Peyer's patch (tissue), 4 donors: ENCODE measurements at regions not wholly inside any gene's neighbourhood (a gene's known extent, or its start where the extent isn't known, plus 50 kb on each side); places are given as distances from the start of the nearest gene placed in this dataset.

Experiments
- DNase-seq, 3 donors: peaks; one replicate each; pipeline ENCODE4 v3.0.0-alpha.2; 2017 to 2019
- H3K27ac ChIP-seq, 4 donors: fragments of 200-600 bp; sonication (generic); one replicate each; pipeline ENCODE4 v1.5.1; 2016 to 2019
- H3K27me3 ChIP-seq, 2 donors: fragments of 200-600 bp; sonication (generic); one replicate each; pipeline ENCODE4 v1.5.1; 2019
- H3K36me3 ChIP-seq, 3 donors: fragments of 200-600 bp; sonication (generic); one replicate each; pipeline ENCODE4 v1.5.1; 2016 to 2019
- H3K4me1 ChIP-seq, 4 donors: fragments of 200-600 bp; sonication (generic); one replicate each; pipeline ENCODE4 v1.5.1; 2016 to 2019
- H3K4me3 ChIP-seq, 4 donors: fragments of 200-600 bp; sonication (generic); 1 replicate in 3 of 4; 2 replicates in 1 of 4; pipeline ENCODE4 v1.5.1; 2016 to 2019; ENCODE audit warnings: mild to moderate bottlenecking in 1 of 4
- H3K9me3 ChIP-seq, 4 donors: fragments of 200-600 bp; sonication (generic); one replicate each; pipeline ENCODE4 v1.5.1; 2016 to 2019; ENCODE audit warnings: mild to moderate bottlenecking in 1 of 4
- POLR2A ChIP-seq, 2 donors: fragments of 450-650 bp; IDR thresholded peaks; one replicate each; pipeline ENCODE4 v1.5.1; 2017; ENCODE audit warnings: antibody characterized with exemption in 2 of 2, mild to moderate bottlenecking in 2 of 2, moderate library complexity in 2 of 2
- TF ChIP-seq, protein P1 (sequence below), 6 experiments: fragments of 450-650 bp in 4 of 6; fragments of 200-600 bp in 2 of 6; sonication (generic) in 1 of 6; IDR thresholded peaks; one replicate each; pipeline ENCODE4 v1.5.1; 2017 to 2019; ENCODE audit warnings: antibody characterized with exemption in 6 of 6, mild to moderate bottlenecking in 3 of 6, moderate library complexity in 1 of 6

GRCh38 chr7:109377076-109377884, 807.6 kb downstream of the DNAJB9 start:
- H3K9me3 ChIP-seq, result no peaks in the 10 kb centered on the region
- DNase-seq, result no peak
- no peak overlapping the region for H3K4me3 ChIP-seq
- H3K27ac ChIP-seq, result no peak overlapping the region
- no peak for TF ChIP-seq POLR2A (IDR thresholded peaks at IDR 0.05)
- TF ChIP-seq, protein P1, sequence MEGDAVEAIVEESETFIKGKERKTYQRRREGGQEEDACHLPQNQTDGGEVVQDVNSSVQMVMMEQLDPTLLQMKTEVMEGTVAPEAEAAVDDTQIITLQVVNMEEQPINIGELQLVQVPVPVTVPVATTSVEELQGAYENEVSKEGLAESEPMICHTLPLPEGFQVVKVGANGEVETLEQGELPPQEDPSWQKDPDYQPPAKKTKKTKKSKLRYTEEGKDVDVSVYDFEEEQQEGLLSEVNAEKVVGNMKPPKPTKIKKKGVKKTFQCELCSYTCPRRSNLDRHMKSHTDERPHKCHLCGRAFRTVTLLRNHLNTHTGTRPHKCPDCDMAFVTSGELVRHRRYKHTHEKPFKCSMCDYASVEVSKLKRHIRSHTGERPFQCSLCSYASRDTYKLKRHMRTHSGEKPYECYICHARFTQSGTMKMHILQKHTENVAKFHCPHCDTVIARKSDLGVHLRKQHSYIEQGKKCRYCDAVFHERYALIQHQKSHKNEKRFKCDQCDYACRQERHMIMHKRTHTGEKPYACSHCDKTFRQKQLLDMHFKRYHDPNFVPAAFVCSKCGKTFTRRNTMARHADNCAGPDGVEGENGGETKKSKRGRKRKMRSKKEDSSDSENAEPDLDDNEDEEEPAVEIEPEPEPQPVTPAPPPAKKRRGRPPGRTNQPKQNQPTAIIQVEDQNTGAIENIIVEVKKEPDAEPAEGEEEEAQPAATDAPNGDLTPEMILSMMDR (IDR thresholded peaks at IDR 0.05), result no peak
- H3K36me3 ChIP-seq, result no peaks in the 10 kb centered on the region
- no peaks in the 10 kb centered on the region for H3K4me1 ChIP-seq
- no peaks in the 10 kb centered on the region for H3K27me3 ChIP-seq

DNA sequence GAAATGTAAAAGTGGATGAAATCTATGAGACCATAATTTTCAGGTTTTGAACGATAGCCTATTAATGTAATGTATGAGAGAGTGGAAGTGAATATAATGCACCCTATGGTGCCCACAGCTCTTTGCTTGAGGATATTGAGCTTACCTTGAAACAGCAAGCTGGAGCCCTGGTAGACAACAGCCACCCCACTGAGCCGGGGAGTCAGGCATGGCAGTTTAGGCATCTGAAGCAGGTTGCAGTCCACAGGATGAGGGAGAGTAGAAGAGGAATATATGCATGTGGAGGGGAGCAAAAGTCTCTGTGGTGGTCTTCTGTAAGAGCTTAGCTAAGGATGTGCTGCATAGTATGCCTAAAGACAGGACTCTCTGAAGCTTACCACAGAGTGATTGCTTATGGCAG, 817.3 kb downstream of the DNAJB9 start:
- Histone ChIP-seq H3K27me3 (no peaks in the 10 kb centered on the region), H3K4me1 (no peaks in the 10 kb centered on the region), H3K36me3 (no peaks in the 10 kb centered on the region), H3K9me3 (no peaks in the 10 kb centered on the region), H3K27ac (no peak overlapping the region), H3K4me3 (no peak overlapping the region)
- DNase-seq, result no peak
- TF ChIP-seq, protein P1 (IDR thresholded peaks at IDR 0.05), result no peak

DNA sequence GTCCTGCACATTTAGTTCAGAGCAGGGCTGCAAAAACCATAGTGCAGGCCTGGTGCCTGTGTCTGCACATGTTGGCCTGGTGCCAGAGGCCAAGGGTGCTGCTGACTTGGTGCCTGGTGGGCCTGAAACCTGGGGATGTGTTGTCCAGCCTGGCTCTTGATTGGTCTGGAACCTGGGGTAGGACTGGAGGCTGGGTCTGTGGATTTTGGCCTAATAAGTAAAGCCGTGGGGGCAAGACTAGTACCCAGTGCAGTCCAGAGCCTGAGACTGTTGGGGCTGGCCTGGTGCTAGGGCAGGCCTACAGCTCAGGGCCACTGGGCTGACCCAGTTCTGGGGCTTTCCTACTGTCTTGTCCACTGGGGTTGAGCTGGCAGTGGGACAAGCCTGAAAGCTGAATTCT, 817.9 kb downstream of the DNAJB9 start:
- Histone ChIP-seq H3K36me3 (no peaks in the 10 kb centered on the region), H3K4me3 (no peak overlapping the region), H3K27ac (no peak overlapping the region), H3K27me3 (no peaks in the 10 kb centered on the region), H3K4me1 (no peaks in the 10 kb centered on the region), H3K9me3 (no peaks in the 10 kb centered on the region)
- peak in 1 of 3 donors; percentile 16 for DNase-seq
- TF ChIP-seq POLR2A (IDR thresholded peaks at IDR 0.05), result no peak
- TF ChIP-seq, protein P1 (IDR thresholded peaks at IDR 0.05), result no peak

DNA sequence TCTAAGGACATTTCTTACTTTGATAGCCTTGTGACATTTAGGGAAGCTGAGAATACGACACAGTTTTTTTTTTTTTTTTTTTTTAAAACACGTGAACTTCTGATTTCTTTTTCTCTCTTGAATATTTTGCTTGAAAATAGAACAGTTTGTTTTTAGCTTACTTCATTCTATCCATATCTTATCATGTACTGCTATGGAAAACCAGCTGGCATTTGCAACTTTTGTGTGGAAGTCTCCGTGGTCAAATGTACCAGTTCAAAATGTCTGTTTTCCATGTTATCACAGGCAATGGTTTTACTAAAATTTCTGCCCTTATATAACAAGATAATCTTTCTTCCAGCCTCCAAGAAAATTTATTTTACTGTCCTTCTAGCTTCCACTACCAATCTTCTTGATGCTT, 821.6 kb downstream of the DNAJB9 start:
- TF ChIP-seq, protein P1 (IDR thresholded peaks at IDR 0.05), result no peak
- TF ChIP-seq POLR2A (IDR thresholded peaks at IDR 0.05), result no peak
- Histone ChIP-seq H3K27me3 (no peaks in the 10 kb centered on the region), H3K36me3 (no peaks in the 10 kb centered on the region), H3K27ac (no peak overlapping the region), H3K4me3 (no peak overlapping the region), H3K4me1 (no peaks in the 10 kb centered on the region), H3K9me3 (no peaks in the 10 kb centered on the region)
- no peak for DNase-seq

- H3K4me1 ChIP-seq, result no peaks in the 10 kb centered on the region
- no peak for DNase-seq
- H3K27me3 ChIP-seq, result no peaks in the 10 kb centered on the region
- no peaks in the 10 kb centered on the region for H3K36me3 ChIP-seq
- TF ChIP-seq, protein P1 (IDR thresholded peaks at IDR 0.05), result no peak
- no peak overlapping the region for H3K27ac ChIP-seq
- no peaks in the 10 kb centered on the region for H3K9me3 ChIP-seq
- H3K4me3 ChIP-seq, result no peak overlapping the region
Observed at GRCh38 chr7:109402107-109402506, 832.4 kb downstream of the DNAJB9 start.
